ENCODE measurements at regions not wholly inside any gene's neighbourhood (a gene's known extent, or its start where the extent isn't known, plus 50 kb on each side); places are given as distances from the start of the nearest gene placed in this dataset.

DNA sequence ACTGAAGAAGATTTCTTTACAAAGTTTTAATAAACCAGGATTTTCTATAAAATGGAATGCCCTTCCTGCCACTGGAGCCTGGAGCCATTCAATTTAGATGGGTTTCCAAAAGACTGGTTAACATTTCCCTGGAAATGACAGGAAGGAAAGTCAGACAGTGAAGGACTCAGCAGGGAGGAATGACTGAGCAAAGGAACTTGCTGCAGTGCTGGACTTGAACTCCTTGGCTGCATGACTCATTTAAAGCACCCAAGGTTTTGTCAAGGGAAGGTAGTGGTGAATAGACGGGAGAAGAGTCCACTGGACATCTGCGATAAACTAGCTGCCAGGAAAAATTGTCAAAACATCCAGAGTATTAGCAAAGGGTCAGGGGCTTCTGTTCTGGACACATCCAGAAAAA, 163.8 kb upstream of the SLC28A3 start:
- 0% methylated on average over 2 of the region's 2 CpGs for WGBS (ENCODE audit: missing lambda C conversion rate)
- TF ChIP-seq NPAS2 (CRISPR knock-in tag; IDR thresholded peaks at IDR 0.05; ENCODE audit: borderline replicate concordance) (no peak), ELK1 (IDR thresholded peaks at IDR 0.05; ENCODE audit: low read depth, low read length) (no peak), EP300 (IDR thresholded peaks at IDR 0.05) (no peak), GATA3 (IDR thresholded peaks at IDR 0.05; ENCODE audit: borderline replicate concordance) (no peak), ZSCAN20 (CRISPR knock-in tag; IDR thresholded peaks at IDR 0.05) (no peak), ZNF302 (CRISPR knock-in tag; IDR thresholded peaks at IDR 0.05) (no peak), MAFK (IDR thresholded peaks at IDR 0.05; ENCODE audit: partially characterized antibody) (no peak), MYC (IDR thresholded peaks at IDR 0.05; ENCODE audit: borderline replicate concordance, low read length) (no peak), CHD2 (IDR thresholded peaks at IDR 0.05; ENCODE audit: low read length, partially characterized antibody) (no peak), JUNB (IDR thresholded peaks at IDR 0.05) (no peak)
- TF ChIP-seq, protein P1, sequence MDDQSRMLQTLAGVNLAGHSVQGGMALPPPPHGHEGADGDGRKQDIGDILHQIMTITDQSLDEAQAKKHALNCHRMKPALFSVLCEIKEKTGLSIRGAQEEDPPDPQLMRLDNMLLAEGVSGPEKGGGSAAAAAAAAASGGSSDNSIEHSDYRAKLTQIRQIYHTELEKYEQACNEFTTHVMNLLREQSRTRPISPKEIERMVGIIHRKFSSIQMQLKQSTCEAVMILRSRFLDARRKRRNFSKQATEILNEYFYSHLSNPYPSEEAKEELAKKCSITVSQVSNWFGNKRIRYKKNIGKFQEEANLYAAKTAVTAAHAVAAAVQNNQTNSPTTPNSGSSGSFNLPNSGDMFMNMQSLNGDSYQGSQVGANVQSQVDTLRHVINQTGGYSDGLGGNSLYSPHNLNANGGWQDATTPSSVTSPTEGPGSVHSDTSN (IDR thresholded peaks at IDR 0.05) = no peak
- no peak for FAIRE-seq
- ChIA-PET CTCF (no interaction called here), POLR2A (no interaction called here)
- Histone ChIP-seq H3K4me3 (no peak overlapping the region), H3K27ac (no peak overlapping the region), H3K9me3 (no peaks in the 10 kb centered on the region), H3K4me2 (no peak overlapping the region), H3K4me1 (no peaks in the 10 kb centered on the region)
- no peak for ATAC-seq
- no peak for DNase-seq (ENCODE audit: low read depth in 1 of 2, low spot score in 1 of 2)

GRCh38 chr9:84511651-84512050, 157.9 kb upstream of the NTRK2 start:
- ChIA-PET CTCF (interaction anchor here (1.1 kb wide), 1 partner anchor 787 kb away, joined by 3 read pairs; no protein-coding TSS in a partner anchor), POLR2A (no interaction called here)
- 3% methylated on average over 2 of the region's 2 CpGs for WGBS (ENCODE audit: missing lambda C conversion rate)
- H3K4me2 ChIP-seq = no peak overlapping the region
- TF ChIP-seq NFE2L2 (conservative IDR thresholded peaks at IDR 0.05; ENCODE audit: low read length) = no peak
- no peak for TF ChIP-seq CBX2 (IDR thresholded peaks at IDR 0.05; ENCODE audit: borderline replicate concordance, low read depth)
- no peak for TF ChIP-seq POLR2A (IDR thresholded peaks at IDR 0.05; ENCODE audit: low read length)
- TF ChIP-seq ZNF302 (CRISPR knock-in tag; IDR thresholded peaks at IDR 0.05) = no peak
- TF ChIP-seq FOSL2 (IDR thresholded peaks at IDR 0.05) = no peak
- TF ChIP-seq FOSL2 (CRISPR knock-in tag; IDR thresholded peaks at IDR 0.05) = no peak
- TF ChIP-seq CHD4 (IDR thresholded peaks at IDR 0.05; ENCODE audit: borderline replicate concordance) = no peak
- TF ChIP-seq FOSB (CRISPR knock-in tag; IDR thresholded peaks at IDR 0.05) = no peak
- TF ChIP-seq EHMT2 (IDR thresholded peaks at IDR 0.05; ENCODE audit: low read depth) = no peak
- TF ChIP-seq HOXB13 (CRISPR knock-in tag; IDR thresholded peaks at IDR 0.05; ENCODE audit: low read depth) = no peak
- no peak for TF ChIP-seq ATOH8 (CRISPR knock-in tag; IDR thresholded peaks at IDR 0.05; ENCODE audit: low read depth)
- TF ChIP-seq CBX8 (IDR thresholded peaks at IDR 0.05) = no peak
- TF ChIP-seq BHLHE40 (IDR thresholded peaks at IDR 0.05; ENCODE audit: low read depth, low read length) = no peak
- TF ChIP-seq, protein P1 (IDR thresholded peaks at IDR 0.05) = no peak
- no peak for TF ChIP-seq TP53 (CRISPR knock-in tag; IDR thresholded peaks at IDR 0.05)
- TF ChIP-seq HOXB5 (CRISPR knock-in tag; IDR thresholded peaks at IDR 0.05) = no peak
- no peak for TF ChIP-seq TFCP2L1 (CRISPR knock-in tag; IDR thresholded peaks at IDR 0.05)
- TF ChIP-seq, protein P2, sequence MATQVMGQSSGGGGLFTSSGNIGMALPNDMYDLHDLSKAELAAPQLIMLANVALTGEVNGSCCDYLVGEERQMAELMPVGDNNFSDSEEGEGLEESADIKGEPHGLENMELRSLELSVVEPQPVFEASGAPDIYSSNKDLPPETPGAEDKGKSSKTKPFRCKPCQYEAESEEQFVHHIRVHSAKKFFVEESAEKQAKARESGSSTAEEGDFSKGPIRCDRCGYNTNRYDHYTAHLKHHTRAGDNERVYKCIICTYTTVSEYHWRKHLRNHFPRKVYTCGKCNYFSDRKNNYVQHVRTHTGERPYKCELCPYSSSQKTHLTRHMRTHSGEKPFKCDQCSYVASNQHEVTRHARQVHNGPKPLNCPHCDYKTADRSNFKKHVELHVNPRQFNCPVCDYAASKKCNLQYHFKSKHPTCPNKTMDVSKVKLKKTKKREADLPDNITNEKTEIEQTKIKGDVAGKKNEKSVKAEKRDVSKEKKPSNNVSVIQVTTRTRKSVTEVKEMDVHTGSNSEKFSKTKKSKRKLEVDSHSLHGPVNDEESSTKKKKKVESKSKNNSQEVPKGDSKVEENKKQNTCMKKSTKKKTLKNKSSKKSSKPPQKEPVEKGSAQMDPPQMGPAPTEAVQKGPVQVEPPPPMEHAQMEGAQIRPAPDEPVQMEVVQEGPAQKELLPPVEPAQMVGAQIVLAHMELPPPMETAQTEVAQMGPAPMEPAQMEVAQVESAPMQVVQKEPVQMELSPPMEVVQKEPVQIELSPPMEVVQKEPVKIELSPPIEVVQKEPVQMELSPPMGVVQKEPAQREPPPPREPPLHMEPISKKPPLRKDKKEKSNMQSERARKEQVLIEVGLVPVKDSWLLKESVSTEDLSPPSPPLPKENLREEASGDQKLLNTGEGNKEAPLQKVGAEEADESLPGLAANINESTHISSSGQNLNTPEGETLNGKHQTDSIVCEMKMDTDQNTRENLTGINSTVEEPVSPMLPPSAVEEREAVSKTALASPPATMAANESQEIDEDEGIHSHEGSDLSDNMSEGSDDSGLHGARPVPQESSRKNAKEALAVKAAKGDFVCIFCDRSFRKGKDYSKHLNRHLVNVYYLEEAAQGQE (IDR thresholded peaks at IDR 0.05) = no peak
- TF ChIP-seq ESRRA (IDR thresholded peaks at IDR 0.05; ENCODE audit: borderline replicate concordance, low read length) = no peak
- no peak for FAIRE-seq
- H3K9me3 ChIP-seq = no peaks in the 10 kb centered on the region
- no peak for DNase-seq (ENCODE audit: low read depth in 1 of 2, low spot score in 1 of 2)
- ATAC-seq = no peak
- no peak overlapping the region for H3K4me3 ChIP-seq
- no peak overlapping the region for H3K27ac ChIP-seq
- H3K4me1 ChIP-seq = no peaks in the 10 kb centered on the region

All from A549 (cell line).